ENCODE measurements at regions not wholly inside any gene's neighbourhood (a gene's known extent, or its start where the extent isn't known, plus 50 kb on each side); places are given as distances from the start of the nearest gene placed in this dataset.

- TF ChIP-seq CHD2 (IDR thresholded peaks at IDR 0.05; ENCODE audit: low read length, partially characterized antibody) (no peak), ELK1 (IDR thresholded peaks at IDR 0.05; ENCODE audit: low read depth, low read length) (no peak), JUNB (IDR thresholded peaks at IDR 0.05) (no peak), RCOR1 (IDR thresholded peaks at IDR 0.05; ENCODE audit: low read depth, low read length) (no peak), MAZ (IDR thresholded peaks at IDR 0.05; ENCODE audit: borderline replicate concordance, low read depth, low read length) (no peak), POLR2A (IDR thresholded peaks at IDR 0.05; ENCODE audit: low read length) (no peak), JUN (IDR thresholded peaks at IDR 0.05) (no peak), EHMT2 (IDR thresholded peaks at IDR 0.05; ENCODE audit: low read depth) (no peak), MAFK (IDR thresholded peaks at IDR 0.05; ENCODE audit: partially characterized antibody) (no peak)
- TF ChIP-seq, protein P1, sequence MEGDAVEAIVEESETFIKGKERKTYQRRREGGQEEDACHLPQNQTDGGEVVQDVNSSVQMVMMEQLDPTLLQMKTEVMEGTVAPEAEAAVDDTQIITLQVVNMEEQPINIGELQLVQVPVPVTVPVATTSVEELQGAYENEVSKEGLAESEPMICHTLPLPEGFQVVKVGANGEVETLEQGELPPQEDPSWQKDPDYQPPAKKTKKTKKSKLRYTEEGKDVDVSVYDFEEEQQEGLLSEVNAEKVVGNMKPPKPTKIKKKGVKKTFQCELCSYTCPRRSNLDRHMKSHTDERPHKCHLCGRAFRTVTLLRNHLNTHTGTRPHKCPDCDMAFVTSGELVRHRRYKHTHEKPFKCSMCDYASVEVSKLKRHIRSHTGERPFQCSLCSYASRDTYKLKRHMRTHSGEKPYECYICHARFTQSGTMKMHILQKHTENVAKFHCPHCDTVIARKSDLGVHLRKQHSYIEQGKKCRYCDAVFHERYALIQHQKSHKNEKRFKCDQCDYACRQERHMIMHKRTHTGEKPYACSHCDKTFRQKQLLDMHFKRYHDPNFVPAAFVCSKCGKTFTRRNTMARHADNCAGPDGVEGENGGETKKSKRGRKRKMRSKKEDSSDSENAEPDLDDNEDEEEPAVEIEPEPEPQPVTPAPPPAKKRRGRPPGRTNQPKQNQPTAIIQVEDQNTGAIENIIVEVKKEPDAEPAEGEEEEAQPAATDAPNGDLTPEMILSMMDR (IDR thresholded peaks at IDR 0.05): no peak
- TF ChIP-seq, protein P2, sequence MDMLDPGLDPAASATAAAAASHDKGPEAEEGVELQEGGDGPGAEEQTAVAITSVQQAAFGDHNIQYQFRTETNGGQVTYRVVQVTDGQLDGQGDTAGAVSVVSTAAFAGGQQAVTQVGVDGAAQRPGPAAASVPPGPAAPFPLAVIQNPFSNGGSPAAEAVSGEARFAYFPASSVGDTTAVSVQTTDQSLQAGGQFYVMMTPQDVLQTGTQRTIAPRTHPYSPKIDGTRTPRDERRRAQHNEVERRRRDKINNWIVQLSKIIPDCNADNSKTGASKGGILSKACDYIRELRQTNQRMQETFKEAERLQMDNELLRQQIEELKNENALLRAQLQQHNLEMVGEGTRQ (IDR thresholded peaks at IDR 0.05): no peak
These were observed 170.0 kb downstream of the SMIM20 start for GRCh38 chr4:26083987-26084386.
